ENCODE measurements at regions not wholly inside any gene's neighbourhood (a gene's known extent, or its start where the extent isn't known, plus 50 kb on each side); places are given as distances from the start of the nearest gene placed in this dataset.

DNA sequence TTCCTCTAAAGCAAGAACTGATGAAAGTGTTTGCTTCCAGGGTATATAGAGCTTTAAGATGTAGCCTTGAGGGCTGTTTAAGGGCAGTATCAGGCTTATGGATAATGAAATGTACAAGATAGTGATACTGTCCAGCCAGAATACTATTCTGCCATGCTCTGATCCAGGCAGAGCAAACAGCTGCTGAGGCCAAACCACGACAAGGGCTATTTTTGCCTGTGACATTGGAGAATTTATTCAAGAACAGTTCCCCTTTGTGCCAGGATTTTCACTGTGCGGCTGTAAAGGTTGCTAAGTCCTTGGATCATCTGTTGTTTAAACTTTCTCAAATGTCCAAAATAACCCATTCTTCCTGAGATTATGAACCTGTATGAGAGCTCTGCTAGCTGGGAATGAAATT, 70.4 kb downstream of the OTP start:
- Histone ChIP-seq H3K4me3 (ENCODE audit: low read depth in 2 of 2, low read length in 1 of 2) (no peak overlapping the region), H3K27ac (ENCODE audit: low read depth in 2 of 2, low read length in 1 of 2) (no peak overlapping the region), H3K9ac (no peak overlapping the region), H3K4me2 (no peak overlapping the region), H3K79me2 (ENCODE audit: insufficient read depth) (no peaks in the 10 kb centered on the region), H3K4me1 (ENCODE audit: control insufficient read depth in 1 of 2, insufficient read depth in 2 of 2, low read depth in 1 of 2, low read length in 1 of 2) (no peaks in the 10 kb centered on the region), H3K9me2 (no peaks in the 10 kb centered on the region), H3F3A (replicated peaks; ENCODE audit: insufficient read depth) (no peaks in the 10 kb centered on the region), H3K9me3 (no peaks in the 10 kb centered on the region), H3K36me3 (replicated peaks in 1 of 2; ENCODE audit: control insufficient read depth in 1 of 2, insufficient read depth in 2 of 2, low read length in 1 of 2) (no peaks in the 10 kb centered on the region), H4K20me1 (ENCODE audit: insufficient read depth) (no peaks in the 10 kb centered on the region), H2AFZ (ENCODE audit: low read depth) (no peak overlapping the region), H3K27me3 (ENCODE audit: insufficient read depth) (no peaks in the 10 kb centered on the region)
- ChIA-PET CTCF (no interaction called here), POLR2A (no interaction called here)
- WGBS (ENCODE audit: low lambda C conversion rate), result 50% methylated on average over 2 of the region's 2 CpGs
- DNase-seq, result no peak
- TF ChIP-seq SIN3A (IDR thresholded peaks at IDR 0.05; ENCODE audit: borderline replicate concordance, low read depth, low read length) (no peak), RCOR1 (IDR thresholded peaks at IDR 0.05; ENCODE audit: low read length) (no peak), SMC3 (IDR thresholded peaks at IDR 0.05; ENCODE audit: low read depth, low read length) (no peak), ELF1 (IDR thresholded peaks at IDR 0.05) (no peak), RAD21 (IDR thresholded peaks at IDR 0.05; ENCODE audit: low read length) (no peak), RFX5 (IDR thresholded peaks at IDR 0.05; ENCODE audit: low read length) (no peak), NRF1 (IDR thresholded peaks at IDR 0.05; ENCODE audit: low read depth, low read length) (no peak), GABPA (IDR thresholded peaks at IDR 0.05; ENCODE audit: low read depth) (no peak), NFIC (IDR thresholded peaks at IDR 0.05; ENCODE audit: borderline replicate concordance) (no peak), TEAD4 (IDR thresholded peaks at IDR 0.05; ENCODE audit: borderline replicate concordance, insufficient read depth) (no peak), MEF2A (IDR thresholded peaks at IDR 0.05; ENCODE audit: borderline replicate concordance, low read depth) (no peak)

GRCh38 chr5:77563475-77563874, 71.4 kb upstream of the WDR41 start:
- H3K9ac ChIP-seq, result no peak overlapping the region
- H2AFZ ChIP-seq (ENCODE audit: low read depth), result no peak overlapping the region
- POLR2A ChIA-PET, result no interaction called here
- H3K4me3 ChIP-seq (ENCODE audit: low read depth in 2 of 2, low read length in 1 of 2), result no peak overlapping the region
- DNase-seq, result no peak
- H3F3A ChIP-seq (replicated peaks; ENCODE audit: insufficient read depth), result no peaks in the 10 kb centered on the region
- H3K79me2 ChIP-seq (ENCODE audit: insufficient read depth), result no peaks in the 10 kb centered on the region
- no peaks in the 10 kb centered on the region for H3K27me3 ChIP-seq (ENCODE audit: insufficient read depth)
- H3K36me3 ChIP-seq (replicated peaks in 1 of 2; ENCODE audit: control insufficient read depth in 1 of 2, insufficient read depth in 2 of 2, low read length in 1 of 2), result no peaks in the 10 kb centered on the region
- no peaks in the 10 kb centered on the region for H3K4me1 ChIP-seq (ENCODE audit: control insufficient read depth in 1 of 2, insufficient read depth in 2 of 2, low read depth in 1 of 2, low read length in 1 of 2)
- CTCF ChIA-PET, result no interaction called here
- WGBS (ENCODE audit: low lambda C conversion rate), result 52% methylated on average over 3 of the region's 3 CpGs
- H3K4me2 ChIP-seq, result no peak overlapping the region
- H3K9me2 ChIP-seq, result no peaks in the 10 kb centered on the region
- no peak overlapping the region for H3K27ac ChIP-seq (ENCODE audit: low read depth in 2 of 2, low read length in 1 of 2)
- no peaks in the 10 kb centered on the region for H4K20me1 ChIP-seq (ENCODE audit: insufficient read depth)
- TF ChIP-seq SMC3 (IDR thresholded peaks at IDR 0.05; ENCODE audit: low read depth, low read length) (no peak), RFX5 (IDR thresholded peaks at IDR 0.05; ENCODE audit: low read length) (no peak), POLR2AphosphoS5 (IDR thresholded peaks at IDR 0.05; ENCODE audit: low read depth, low read length) (no peak), USF1 (IDR thresholded peaks at IDR 0.05; ENCODE audit: borderline replicate concordance, low read depth) (no peak), JUND (IDR thresholded peaks at IDR 0.05) (no peak), TEAD4 (IDR thresholded peaks at IDR 0.05; ENCODE audit: borderline replicate concordance, insufficient read depth) (no peak)
- TF ChIP-seq, protein P1, sequence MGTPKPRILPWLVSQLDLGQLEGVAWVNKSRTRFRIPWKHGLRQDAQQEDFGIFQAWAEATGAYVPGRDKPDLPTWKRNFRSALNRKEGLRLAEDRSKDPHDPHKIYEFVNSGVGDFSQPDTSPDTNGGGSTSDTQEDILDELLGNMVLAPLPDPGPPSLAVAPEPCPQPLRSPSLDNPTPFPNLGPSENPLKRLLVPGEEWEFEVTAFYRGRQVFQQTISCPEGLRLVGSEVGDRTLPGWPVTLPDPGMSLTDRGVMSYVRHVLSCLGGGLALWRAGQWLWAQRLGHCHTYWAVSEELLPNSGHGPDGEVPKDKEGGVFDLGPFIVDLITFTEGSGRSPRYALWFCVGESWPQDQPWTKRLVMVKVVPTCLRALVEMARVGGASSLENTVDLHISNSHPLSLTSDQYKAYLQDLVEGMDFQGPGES (IDR thresholded peaks at IDR 0.05; ENCODE audit: low read depth, low read length), result no peak
- no peaks in the 10 kb centered on the region for H3K9me3 ChIP-seq

Data from SK-N-SH (cell line).